ENCODE measurements at regions not wholly inside any gene's neighbourhood (a gene's known extent, or its start where the extent isn't known, plus 50 kb on each side); places are given as distances from the start of the nearest gene placed in this dataset.

- no peak for TF ChIP-seq CTCF (IDR thresholded peaks at IDR 0.05)
- TF ChIP-seq POLR2A (IDR thresholded peaks at IDR 0.05): no peak
- no peak for TF ChIP-seq POLR2AphosphoS5 (IDR thresholded peaks at IDR 0.05)
- TF ChIP-seq EP300 (IDR thresholded peaks at IDR 0.05; ENCODE audit: low read depth): no peak
These were observed 264.5 kb upstream of the ELAVL2 start for GRCh38 chr9:24090566-24090965.
